Transverse colon (tissue), 3 donors: ENCODE measurements at regions not wholly inside any gene's neighbourhood (a gene's known extent, or its start where the extent isn't known, plus 50 kb on each side); places are given as distances from the start of the nearest gene placed in this dataset.

ENCODE experiments used
- CTCF ChIP-seq, 5 experiments: fragments of 200-600 bp in 3 of 5; fragments of 450-650 bp in 2 of 5; sonication (generic) in 3 of 5; IDR thresholded peaks; 1 replicate in 2 of 5; 2 replicates in 3 of 5; pipeline ENCODE4 v1.5.1; 2016 to 2017; ENCODE audit warnings: antibody characterized with exemption in 5 of 5, inconsistent platforms in 3 of 5, mild to moderate bottlenecking in 2 of 5, moderate library complexity in 1 of 5
- POLR2A ChIP-seq: fragments of 450-650 bp; IDR thresholded peaks from one replicate; pipeline ENCODE4 v1.6.1; 2016; ENCODE audit warnings: antibody characterized with exemption, mild to moderate bottlenecking, moderate library complexity

GRCh38 chr7:149708026-149708425 lies 65.4 kb downstream of the ZNF467 start:
- TF ChIP-seq CTCF (IDR thresholded peaks at IDR 0.05), result no peak
- TF ChIP-seq POLR2A, result no peak
